Neuronal stem cell (in vitro differentiated cells): ENCODE measurements at regions not wholly inside any gene's neighbourhood (a gene's known extent, or its start where the extent isn't known, plus 50 kb on each side); places are given as distances from the start of the nearest gene placed in this dataset.
"Not testable (repeated sequence)": the region's sequence is repeated elsewhere in the genome, so short reads cannot be mapped to it uniquely, and the experiment has no call there.

Source experiments
- DNase-seq: peaks from one replicate; pipeline ENCODE4 v3.0.0-alpha.2; 2013; ENCODE audit warnings: low spot score
- H2AFZ ChIP-seq: one replicate; pipeline ENCODE4 v1.6.1; 2013; ENCODE audit warnings: mild to moderate bottlenecking, low read length, inconsistent platforms
- H2AK5ac ChIP-seq: 2 replicates; pipeline ENCODE4 v1.6.1; 2013; ENCODE audit warnings: low read depth, mild to moderate bottlenecking, inconsistent platforms, low read length, moderate library complexity, mixed read lengths
- H2BK120ac ChIP-seq: 2 replicates; pipeline ENCODE4 v1.6.1; 2013; ENCODE audit warnings: low read depth, mild to moderate bottlenecking, inconsistent platforms, low read length, moderate library complexity, mixed read lengths
- H2BK12ac ChIP-seq: one replicate; pipeline ENCODE4 v1.6.1; 2013; ENCODE audit warnings: low read length, inconsistent platforms
- H2BK15ac ChIP-seq: 2 replicates; pipeline ENCODE4 v1.6.1; 2013; ENCODE audit warnings: mild to moderate bottlenecking, low read length, inconsistent platforms, mixed read lengths
- H2BK5ac ChIP-seq: one replicate; pipeline ENCODE4 v1.6.1; 2013; ENCODE audit warnings: inconsistent platforms, mild to moderate bottlenecking, low read length, moderate library complexity
- H3K14ac ChIP-seq: one replicate; pipeline ENCODE4 v1.6.1; 2013; ENCODE audit warnings: low read length, inconsistent platforms
- H3K18ac ChIP-seq: 2 replicates; pipeline ENCODE4 v1.6.1; 2013; ENCODE audit warnings: low read length, inconsistent platforms
- H3K23ac ChIP-seq: 2 replicates; pipeline ENCODE4 v1.6.1; 2013; ENCODE audit warnings: low read depth, mild to moderate bottlenecking, mixed read lengths, low read length, inconsistent platforms; ENCODE audit not compliant: poor library complexity
- H3K27ac ChIP-seq: replicated peaks from 3 replicates; pipeline ENCODE4 v1.5.1; 2013; ENCODE audit warnings: low read length, inconsistent platforms
- H3K27me3 ChIP-seq, 3 experiments: 2 replicates each; pipeline ENCODE4 v1.6.1; 2013; ENCODE audit warnings: low read length in 3 of 3, mild to moderate bottlenecking in 2 of 3, inconsistent platforms in 1 of 3, low read depth in 1 of 3, mixed read lengths in 1 of 3, moderate library complexity in 1 of 3; ENCODE audit not compliant: control insufficient read depth in 3 of 3, insufficient read depth in 3 of 3
- H3K36me3 ChIP-seq, 2 donors: replicated peaks in 1 of 2; 2 replicates each; pipeline ENCODE4 v1.6.1; 2013; ENCODE audit warnings: low read length in 2 of 2; ENCODE audit not compliant: control insufficient read depth in 2 of 2, insufficient read depth in 2 of 2
- H3K4ac ChIP-seq: 2 replicates; pipeline ENCODE4 v1.6.1; 2013; ENCODE audit warnings: inconsistent platforms, mild to moderate bottlenecking, low read length, moderate library complexity
- H3K4me1 ChIP-seq, 2 donors: 1 replicate in 1 of 2; 2 replicates in 1 of 2; pipeline ENCODE4 v1.6.1; 2013; ENCODE audit warnings: low read length in 2 of 2, low read depth in 1 of 2; ENCODE audit not compliant: control insufficient read depth in 2 of 2, insufficient read depth in 1 of 2
- H3K4me2 ChIP-seq: one replicate; pipeline ENCODE4 v1.6.1; 2013; ENCODE audit warnings: mild to moderate bottlenecking, low read length, inconsistent platforms; ENCODE audit not compliant: insufficient read depth, poor library complexity, severe bottlenecking
- H3K4me3 ChIP-seq, 2 donors: 2 replicates each; pipeline ENCODE4 v1.5.1; 2013; ENCODE audit warnings: low read length in 2 of 2, mild to moderate bottlenecking in 2 of 2, inconsistent platforms in 1 of 2, moderate library complexity in 1 of 2
- H3K79me1 ChIP-seq: one replicate; pipeline ENCODE4 v1.6.1; 2013; ENCODE audit warnings: low read depth, mild to moderate bottlenecking, inconsistent platforms, low read length, moderate library complexity
- H3K9ac ChIP-seq: one replicate; pipeline ENCODE4 v1.6.1; 2013; ENCODE audit warnings: mild to moderate bottlenecking, low read depth, low read length, inconsistent platforms; ENCODE audit not compliant: poor library complexity
- H3K9me3 ChIP-seq, 2 donors: replicated peaks in 1 of 2; 2 replicates each; pipeline versions ENCODE3 to v1.6.1; 2013; ENCODE audit warnings: low read length in 2 of 2, mild to moderate bottlenecking in 2 of 2, inconsistent platforms in 1 of 2, low read depth in 1 of 2, mixed read lengths in 1 of 2, moderate library complexity in 1 of 2; ENCODE audit not compliant: control insufficient read depth in 2 of 2, insufficient read depth in 1 of 2
- H4K8ac ChIP-seq: one replicate; pipeline ENCODE4 v1.6.1; 2013; ENCODE audit warnings: low read depth, mild to moderate bottlenecking, inconsistent platforms, low read length, moderate library complexity
- H4K91ac ChIP-seq: one replicate; pipeline ENCODE4 v1.6.1; 2013; ENCODE audit warnings: low read length, low read depth, mild to moderate bottlenecking, inconsistent platforms; ENCODE audit not compliant: poor library complexity
- WGBS, 2 donors: extraction: QIAGEN DNeasy Blood & Tissue Kit; methylation state at CpG; one replicate each; pipeline ENCODE4 v1.1.7; 2013; ENCODE audit warnings: missing lambda C conversion rate in 2 of 2, mixed read lengths in 1 of 2; ENCODE audit not compliant: insufficient read length in 2 of 2, insufficient replicate concordance in 1 of 2; ENCODE audit errors: extremely low coverage in 2 of 2; 5-methylcytosine and 5-hydroxymethylcytosine counted together

DNA sequence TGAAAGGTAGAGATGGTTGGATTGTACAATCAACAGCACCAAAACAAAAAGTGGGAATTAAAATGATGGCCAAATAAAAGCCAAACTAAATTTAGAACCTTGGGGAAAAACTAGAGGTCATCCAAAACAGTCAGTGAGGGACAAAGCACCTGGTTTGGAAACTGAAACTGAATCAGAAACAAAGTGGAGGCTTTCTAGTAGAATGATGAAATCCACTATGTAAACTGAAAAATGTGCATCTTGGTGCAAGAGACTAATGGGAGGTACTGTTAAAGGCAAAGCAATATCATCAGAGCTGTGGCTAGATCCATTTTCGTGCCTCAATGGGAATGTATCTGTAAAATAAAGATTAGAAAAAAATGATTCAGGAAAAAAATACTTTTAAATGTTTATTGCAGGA, 380.0 kb upstream of the GJE1 start:
- Histone ChIP-seq H2AK5ac (no peak overlapping the region), H3K23ac (no peak overlapping the region), H2BK15ac (no peak overlapping the region), H2BK5ac (no peak overlapping the region), H3K4me1 (no peaks in the 10 kb centered on the region), H3K36me3 (no peaks in the 10 kb centered on the region), H3K9ac (no peak overlapping the region), H2BK120ac (no peak overlapping the region), H3K4me2 (no peak overlapping the region), H2AFZ (no peak overlapping the region), H3K18ac (no peak overlapping the region), H3K14ac (no peak overlapping the region), H3K27me3 (no peaks in the 10 kb centered on the region), H4K91ac (no peak overlapping the region), H3K27ac (no peak overlapping the region), H4K8ac (no peak overlapping the region), H3K4ac (no peak overlapping the region), H3K79me1 (no peaks in the 10 kb centered on the region), H3K9me3 (no peaks in the 10 kb centered on the region), H3K4me3 (no peak overlapping the region), H2BK12ac (no peak overlapping the region)
- WGBS, 2 donors, result no CpG with 5 or more reads among the region's 1 CpG
- no peak for DNase-seq

DNA sequence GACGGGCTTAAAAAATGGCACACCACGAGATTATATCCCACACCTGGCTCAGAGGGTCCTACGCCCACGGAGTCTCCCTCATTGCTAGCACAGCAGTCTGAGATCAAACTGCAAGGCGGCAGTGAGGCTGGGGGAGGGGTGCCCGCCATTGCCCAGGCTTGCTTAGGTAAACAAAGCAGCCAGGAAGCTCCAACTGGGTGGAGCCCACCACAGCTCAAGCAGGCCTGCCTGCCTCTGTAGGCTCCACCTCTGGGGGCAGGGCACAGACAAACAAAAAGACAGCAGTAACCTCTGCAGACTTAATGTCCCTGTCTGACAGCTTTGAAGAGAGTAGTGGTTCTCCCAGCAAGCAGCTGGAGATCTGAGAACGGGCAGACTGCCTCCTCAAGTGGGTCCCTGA, 386.4 kb upstream of the GJE1 start:
- not testable (repeated sequence) for H3K4me3 ChIP-seq, H3K18ac ChIP-seq, H2BK15ac ChIP-seq, H4K8ac ChIP-seq, H3K79me1 ChIP-seq, H3K14ac ChIP-seq, H3K4ac ChIP-seq, H3K4me2 ChIP-seq, H3K4me1 ChIP-seq, H3K9ac ChIP-seq, H3K23ac ChIP-seq, H2AFZ ChIP-seq, H2BK120ac ChIP-seq, H3K27ac ChIP-seq, H2BK12ac ChIP-seq, H3K36me3 ChIP-seq, H2BK5ac ChIP-seq, H4K91ac ChIP-seq, H3K27me3 ChIP-seq, DNase-seq, H2AK5ac ChIP-seq, H3K9me3 ChIP-seq
- WGBS, 2 donors, result no CpG with 5 or more reads among the region's 7 CpGs

DNA sequence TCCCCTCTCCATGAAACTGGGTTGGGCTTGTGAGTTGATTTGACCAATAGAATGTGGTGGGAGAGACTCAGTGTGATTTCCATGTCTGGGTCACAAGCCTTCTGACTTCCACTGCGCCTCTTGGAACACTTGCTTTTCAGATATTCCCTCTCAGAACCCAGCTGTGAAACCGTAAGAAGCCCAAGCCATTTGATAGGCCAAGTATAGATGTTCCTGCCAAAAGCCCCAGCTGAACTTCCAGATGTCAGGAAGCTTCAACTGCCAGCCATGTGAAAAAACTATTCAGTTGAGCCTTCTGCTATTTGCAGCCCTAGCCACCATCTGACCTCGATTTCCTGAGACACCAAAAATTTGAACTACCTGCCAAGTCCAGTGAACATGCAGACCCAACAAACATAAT, 387.8 kb upstream of the GJE1 start:
- no peak overlapping the region for H2BK5ac ChIP-seq
- no CpG with 5 or more reads among the region's 3 CpGs for WGBS, 2 donors
- H3K4me1 ChIP-seq, result no peaks in the 10 kb centered on the region
- no peak overlapping the region for H3K4ac ChIP-seq
- no peak overlapping the region for H2BK15ac ChIP-seq
- H2BK12ac ChIP-seq, result no peak overlapping the region
- H3K14ac ChIP-seq, result no peak overlapping the region
- H3K79me1 ChIP-seq, result no peaks in the 10 kb centered on the region
- no peaks in the 10 kb centered on the region for H3K27me3 ChIP-seq
- no peak overlapping the region for H3K9ac ChIP-seq
- no peak for DNase-seq
- H3K9me3 ChIP-seq, result peaks cover 0 to 5% of the 10 kb centered on the region in 2 donors
- no peak overlapping the region for H3K4me3 ChIP-seq
- H3K18ac ChIP-seq, result no peak overlapping the region
- no peak overlapping the region for H3K4me2 ChIP-seq
- no peaks in the 10 kb centered on the region for H3K36me3 ChIP-seq
- no peak overlapping the region for H4K8ac ChIP-seq
- H3K27ac ChIP-seq, result no peak overlapping the region
- H3K23ac ChIP-seq, result no peak overlapping the region
- no peak overlapping the region for H2AK5ac ChIP-seq
- no peak overlapping the region for H2BK120ac ChIP-seq
- H4K91ac ChIP-seq, result no peak overlapping the region
- no peak overlapping the region for H2AFZ ChIP-seq

DNA sequence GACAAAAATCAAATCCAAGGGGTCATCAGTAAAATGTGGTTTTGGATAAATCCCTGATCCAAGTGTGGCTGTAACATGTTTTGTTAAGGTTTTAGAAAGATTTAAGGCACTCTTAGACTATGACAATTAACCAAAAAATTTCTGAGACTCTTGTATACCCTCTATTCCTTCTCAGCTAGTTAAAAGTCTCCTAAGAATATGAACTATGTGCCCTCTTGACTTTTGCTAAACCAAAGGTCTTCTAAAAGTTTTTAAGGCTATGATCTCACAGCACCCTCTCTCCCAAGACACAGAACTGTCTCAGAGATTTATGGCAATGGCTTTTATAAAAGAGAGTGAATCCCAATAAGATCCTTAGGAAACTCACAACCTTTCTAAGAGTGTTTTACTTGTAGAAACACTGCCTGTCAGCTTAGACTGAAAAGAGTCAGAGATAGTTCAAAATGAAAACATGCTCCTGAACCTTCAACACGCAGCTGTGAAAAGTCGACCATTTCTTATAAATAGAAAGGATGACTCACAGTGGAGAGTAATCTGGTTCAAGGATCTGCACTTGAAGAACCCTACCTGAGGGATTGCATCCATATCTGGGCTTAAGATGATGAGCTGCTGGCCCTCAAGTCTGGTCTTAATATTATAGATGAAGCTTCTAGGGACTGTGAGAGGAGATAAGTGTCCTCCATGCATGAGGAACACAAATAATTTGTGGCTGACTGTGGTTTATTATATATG, 388.4 kb upstream of the GJE1 start:
- Histone ChIP-seq H3K9ac (no peak overlapping the region), H3K4me2 (no peak overlapping the region), H3K14ac (no peak overlapping the region), H3K23ac (no peak overlapping the region), H4K91ac (no peak overlapping the region), H3K18ac (no peak overlapping the region), H3K27ac (no peak overlapping the region), H3K4me1 (no peaks in the 10 kb centered on the region), H3K27me3 (no peaks in the 10 kb centered on the region), H2BK120ac (no peak overlapping the region), H3K79me1 (no peaks in the 10 kb centered on the region), H3K4me3 (no peak overlapping the region), H2BK5ac (no peak overlapping the region), H3K4ac (no peak overlapping the region), H4K8ac (no peak overlapping the region), H2BK12ac (no peak overlapping the region), H3K36me3 (no peaks in the 10 kb centered on the region), H2BK15ac (no peak overlapping the region), H2AFZ (no peak overlapping the region), H2AK5ac (no peak overlapping the region), H3K9me3 (peaks cover 0 to 5% of the 10 kb centered on the region in 2 donors)
- no peak for DNase-seq
- no CpG with 5 or more reads among the region's 2 CpGs for WGBS, 2 donors
